Natural killer cell (primary cell): ENCODE measurements at regions not wholly inside any gene's neighbourhood (a gene's known extent, or its start where the extent isn't known, plus 50 kb on each side); places are given as distances from the start of the nearest gene placed in this dataset.

ENCODE experiments used
- ATAC-seq, 3 donors: fragments of 150-1000 bp in 2 of 3; fragments of 200-7000 bp in 1 of 3; cut with Tn5 transposase; 1 replicate in 1 of 3; 2 replicates in 2 of 3; pipeline ENCODE4 v1.10.0; 2021; ENCODE audit warnings: mild to moderate bottlenecking in 2 of 3, moderate library complexity in 2 of 3
- DNase-seq, 2 donors: peaks; one replicate each; pipeline versions ENCODE4 v3.0.0 to v3.0.0-alpha.2; 2013 to 2021; ENCODE audit warnings: mixed read lengths in 1 of 2
- H3K27ac ChIP-seq: one replicate; pipeline ENCODE4 v1.5.1; 2013; ENCODE audit warnings: mild to moderate bottlenecking, low read length
- H3K27me3 ChIP-seq: one replicate; pipeline ENCODE4 v1.6.1; 2013; ENCODE audit warnings: low read length; ENCODE audit not compliant: control insufficient read depth, insufficient read depth
- H3K36me3 ChIP-seq: one replicate; pipeline ENCODE4 v1.6.1; 2013; ENCODE audit warnings: low read length; ENCODE audit not compliant: control insufficient read depth, insufficient read depth
- H3K4me1 ChIP-seq: one replicate; pipeline ENCODE4 v1.6.1; 2013; ENCODE audit warnings: low read length; ENCODE audit not compliant: control insufficient read depth, insufficient read depth
- H3K4me3 ChIP-seq: one replicate; pipeline ENCODE4 v1.5.1; 2013; ENCODE audit warnings: low read length
- H3K9me3 ChIP-seq: one replicate; pipeline ENCODE4 v1.6.1; 2013; ENCODE audit warnings: low read length; ENCODE audit not compliant: control insufficient read depth, insufficient read depth
- H3K27ac Mint-ChIP-seq, 2 donors: one replicate each; pipeline ENCODE4 v1.8.0; 2022; ENCODE audit warnings: mild to moderate bottlenecking in 2 of 2, mixed read lengths in 2 of 2, moderate library complexity in 1 of 2
- H3K27me3 Mint-ChIP-seq, 2 donors: one replicate each; pipeline ENCODE4 v1.8.0; 2022; ENCODE audit warnings: low read depth in 2 of 2, mixed read lengths in 2 of 2
- H3K36me3 Mint-ChIP-seq: one replicate; pipeline ENCODE4 v1.8.0; 2022; ENCODE audit warnings: mixed read lengths
- H3K4me1 Mint-ChIP-seq, 2 donors: one replicate each; pipeline ENCODE4 v1.8.0; 2022; ENCODE audit warnings: mixed read lengths in 2 of 2
- H3K4me3 Mint-ChIP-seq: one replicate; pipeline ENCODE4 v1.8.0; 2022; ENCODE audit warnings: mild to moderate bottlenecking, moderate library complexity, mixed read lengths
- H3K9me3 Mint-ChIP-seq, 2 donors: one replicate each; pipeline ENCODE4 v1.8.0; 2022; ENCODE audit warnings: mixed read lengths in 2 of 2
- WGBS: methylation state at CpG from one replicate; pipeline ENCODE4 v1.1.7; 2013; ENCODE audit warnings: missing lambda C conversion rate; ENCODE audit not compliant: insufficient coverage; 5-methylcytosine and 5-hydroxymethylcytosine counted together
- intact Hi-C: fragments of 100-400 bp; cut with micrococcal nuclease; formaldehyde crosslinking; loops from one replicate; pipeline ENCODE4 v1.14.2; 2022
- TF ChIP-seq, protein P1 (sequence below): fragments of 200-600 bp; IDR thresholded peaks from one replicate; pipeline ENCODE4 v1.8.0; 2022; ENCODE audit warnings: antibody characterized with exemption

- H3K36me3 ChIP-seq, result no peaks in the 10 kb centered on the region
- no peak overlapping the region for H3K27ac ChIP-seq
- no peak overlapping the region for H3K27ac Mint-ChIP-seq
- H3K4me3 Mint-ChIP-seq, result no peak overlapping the region
- intact Hi-C loops, result no loop called here
- H3K4me3 ChIP-seq, result no peak overlapping the region
- WGBS, result 71% methylated on average over 1 of the region's 4 CpGs
- DNase-seq, result no peak
- H3K4me1 Mint-ChIP-seq, result no peaks in the 10 kb centered on the region
- H3K9me3 ChIP-seq, result no peaks in the 10 kb centered on the region
- no peak for ATAC-seq
- no peaks in the 10 kb centered on the region for H3K4me1 ChIP-seq
- H3K27me3 Mint-ChIP-seq, result no peaks in the 10 kb centered on the region
- peaks cover 3 to 7% of the 10 kb centered on the region in 2 donors for H3K9me3 Mint-ChIP-seq
- TF ChIP-seq, protein P1, sequence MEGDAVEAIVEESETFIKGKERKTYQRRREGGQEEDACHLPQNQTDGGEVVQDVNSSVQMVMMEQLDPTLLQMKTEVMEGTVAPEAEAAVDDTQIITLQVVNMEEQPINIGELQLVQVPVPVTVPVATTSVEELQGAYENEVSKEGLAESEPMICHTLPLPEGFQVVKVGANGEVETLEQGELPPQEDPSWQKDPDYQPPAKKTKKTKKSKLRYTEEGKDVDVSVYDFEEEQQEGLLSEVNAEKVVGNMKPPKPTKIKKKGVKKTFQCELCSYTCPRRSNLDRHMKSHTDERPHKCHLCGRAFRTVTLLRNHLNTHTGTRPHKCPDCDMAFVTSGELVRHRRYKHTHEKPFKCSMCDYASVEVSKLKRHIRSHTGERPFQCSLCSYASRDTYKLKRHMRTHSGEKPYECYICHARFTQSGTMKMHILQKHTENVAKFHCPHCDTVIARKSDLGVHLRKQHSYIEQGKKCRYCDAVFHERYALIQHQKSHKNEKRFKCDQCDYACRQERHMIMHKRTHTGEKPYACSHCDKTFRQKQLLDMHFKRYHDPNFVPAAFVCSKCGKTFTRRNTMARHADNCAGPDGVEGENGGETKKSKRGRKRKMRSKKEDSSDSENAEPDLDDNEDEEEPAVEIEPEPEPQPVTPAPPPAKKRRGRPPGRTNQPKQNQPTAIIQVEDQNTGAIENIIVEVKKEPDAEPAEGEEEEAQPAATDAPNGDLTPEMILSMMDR, result no peak
- H3K27me3 ChIP-seq, result no peaks in the 10 kb centered on the region
- no peaks in the 10 kb centered on the region for H3K36me3 Mint-ChIP-seq
Measured at GRCh38 chrX:7385131-7385530, 237.2 kb upstream of the PUDP start.

DNA sequence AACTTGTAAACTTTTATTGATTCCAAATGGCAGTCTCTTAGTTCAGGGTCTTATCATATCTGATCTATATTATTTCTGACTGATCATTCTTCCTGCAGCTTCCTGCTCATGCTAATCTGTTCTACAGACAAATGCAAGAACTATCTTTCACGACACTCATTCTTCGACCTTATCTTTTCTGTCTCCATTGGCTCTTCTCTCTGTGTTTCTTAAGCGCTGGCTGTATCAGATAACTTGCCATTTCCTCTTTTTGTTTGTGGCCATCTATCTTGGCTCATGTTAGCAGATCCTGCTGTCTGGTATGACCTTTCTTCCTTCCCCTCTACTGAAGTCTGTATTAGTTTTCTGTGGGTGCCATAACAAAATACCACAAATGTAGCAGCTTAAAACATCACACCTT, 230.5 kb upstream of the PUDP start:
- DNase-seq (no peak), ATAC-seq (no peak)
- Mint-ChIP-seq H3K27me3 (no peaks in the 10 kb centered on the region), H3K36me3 (no peaks in the 10 kb centered on the region), H3K4me3 (no peak overlapping the region), H3K4me1 (no peaks in the 10 kb centered on the region), H3K27ac (no peak overlapping the region), H3K9me3 (peaks cover 11 to 19% of the 10 kb centered on the region in 2 donors)
- intact Hi-C loops, result no loop called here
- no peak overlapping the region for H3K27ac ChIP-seq
- TF ChIP-seq, protein P1, result no peak
- no peaks in the 10 kb centered on the region for H3K36me3 ChIP-seq
- H3K27me3 ChIP-seq, result no peaks in the 10 kb centered on the region
- 54% methylated on average over 3 of the region's 3 CpGs for WGBS
- H3K4me1 ChIP-seq, result no peaks in the 10 kb centered on the region
- H3K4me3 ChIP-seq, result no peak overlapping the region
- H3K9me3 ChIP-seq, result no peaks in the 10 kb centered on the region

- H3K36me3 Mint-ChIP-seq, result peaks cover 8% of the 10 kb centered on the region
- no peak overlapping the region for H3K27ac Mint-ChIP-seq
- H3K27me3 Mint-ChIP-seq, result no peaks in the 10 kb centered on the region
- Histone ChIP-seq H3K9me3 (no peaks in the 10 kb centered on the region), H3K36me3 (no peaks in the 10 kb centered on the region), H3K27ac (no peak overlapping the region), H3K4me3 (no peak overlapping the region), H3K4me1 (no peaks in the 10 kb centered on the region), H3K27me3 (no peaks in the 10 kb centered on the region)
- no peak for DNase-seq
- peaks cover 5 to 10% of the 10 kb centered on the region in 2 donors for H3K9me3 Mint-ChIP-seq
- 72% methylated on average over 6 of the region's 7 CpGs for WGBS
- TF ChIP-seq, protein P1, result no peak
- ATAC-seq, result no peak
- H3K4me1 Mint-ChIP-seq, result no peaks in the 10 kb centered on the region
- H3K4me3 Mint-ChIP-seq, result no peak overlapping the region
- intact Hi-C loops, result no loop called here
Measured at GRCh38 chrX:7372825-7373525, 225.0 kb upstream of the PUDP start.

- Mint-ChIP-seq H3K9me3 (peaks cover 5 to 6% of the 10 kb centered on the region in 2 donors), H3K36me3 (no peaks in the 10 kb centered on the region), H3K4me3 (no peak overlapping the region), H3K4me1 (no peaks in the 10 kb centered on the region), H3K27me3 (no peaks in the 10 kb centered on the region), H3K27ac (no peak overlapping the region)
- no peaks in the 10 kb centered on the region for H3K27me3 ChIP-seq
- TF ChIP-seq, protein P1, result no peak
- H3K27ac ChIP-seq, result no peak overlapping the region
- ATAC-seq, result no peak
- no peaks in the 10 kb centered on the region for H3K9me3 ChIP-seq
- H3K36me3 ChIP-seq, result no peaks in the 10 kb centered on the region
- WGBS, result 69% methylated on average over 2 of the region's 2 CpGs
- no peak overlapping the region for H3K4me3 ChIP-seq
- no peaks in the 10 kb centered on the region for H3K4me1 ChIP-seq
- intact Hi-C loops, result no loop called here
- no peak for DNase-seq
Measured at GRCh38 chrX:7362111-7362510, 214.2 kb upstream of the PUDP start.
